ENCODE measurements at regions not wholly inside any gene's neighbourhood (a gene's known extent, or its start where the extent isn't known, plus 50 kb on each side); places are given as distances from the start of the nearest gene placed in this dataset.

DNA sequence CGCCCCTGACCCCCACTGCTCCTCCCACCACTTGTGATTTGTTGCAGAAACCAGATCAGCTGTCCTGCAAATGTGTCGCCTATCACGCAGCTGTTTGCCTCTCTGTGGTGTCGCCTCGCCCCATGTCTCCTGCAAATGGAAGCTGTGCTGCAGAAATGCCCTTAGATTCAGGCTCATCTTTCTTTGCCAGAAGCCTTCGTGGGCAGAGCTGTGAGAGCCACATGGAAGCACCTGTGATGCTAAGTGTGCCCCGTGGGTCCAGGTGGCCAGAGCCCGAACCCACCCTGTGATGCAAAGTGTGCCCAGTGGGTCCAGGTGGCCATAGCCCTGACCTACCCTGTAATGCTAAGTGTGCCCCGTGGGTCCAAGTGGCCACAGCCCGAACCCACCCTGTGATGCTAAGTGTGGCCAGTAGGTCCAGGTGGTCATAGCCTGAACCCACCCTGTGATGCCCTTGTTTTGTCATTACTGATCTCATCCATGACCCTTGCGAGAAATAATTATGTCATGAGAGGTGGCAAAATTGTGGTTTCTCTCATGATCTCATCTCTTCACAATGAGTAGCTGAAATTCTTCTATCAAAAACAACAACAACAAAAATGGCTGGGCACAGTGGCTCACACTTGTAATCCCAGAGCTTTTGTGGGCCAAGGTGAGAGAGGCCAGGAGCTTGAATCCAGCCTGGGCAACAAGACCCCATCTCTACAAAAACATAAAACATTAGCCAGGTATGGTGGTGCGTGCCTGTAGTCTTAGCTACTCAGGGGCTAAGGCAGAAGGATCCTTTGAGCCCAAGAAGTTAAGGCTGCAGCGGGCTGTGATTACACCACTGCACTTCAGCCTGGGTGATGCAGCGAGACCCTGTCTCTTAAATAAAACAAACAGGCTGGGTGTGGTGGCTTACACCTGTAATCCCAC lies 187.4 kb downstream of the GOLGA6L6 start:
- TF ChIP-seq, protein P1, sequence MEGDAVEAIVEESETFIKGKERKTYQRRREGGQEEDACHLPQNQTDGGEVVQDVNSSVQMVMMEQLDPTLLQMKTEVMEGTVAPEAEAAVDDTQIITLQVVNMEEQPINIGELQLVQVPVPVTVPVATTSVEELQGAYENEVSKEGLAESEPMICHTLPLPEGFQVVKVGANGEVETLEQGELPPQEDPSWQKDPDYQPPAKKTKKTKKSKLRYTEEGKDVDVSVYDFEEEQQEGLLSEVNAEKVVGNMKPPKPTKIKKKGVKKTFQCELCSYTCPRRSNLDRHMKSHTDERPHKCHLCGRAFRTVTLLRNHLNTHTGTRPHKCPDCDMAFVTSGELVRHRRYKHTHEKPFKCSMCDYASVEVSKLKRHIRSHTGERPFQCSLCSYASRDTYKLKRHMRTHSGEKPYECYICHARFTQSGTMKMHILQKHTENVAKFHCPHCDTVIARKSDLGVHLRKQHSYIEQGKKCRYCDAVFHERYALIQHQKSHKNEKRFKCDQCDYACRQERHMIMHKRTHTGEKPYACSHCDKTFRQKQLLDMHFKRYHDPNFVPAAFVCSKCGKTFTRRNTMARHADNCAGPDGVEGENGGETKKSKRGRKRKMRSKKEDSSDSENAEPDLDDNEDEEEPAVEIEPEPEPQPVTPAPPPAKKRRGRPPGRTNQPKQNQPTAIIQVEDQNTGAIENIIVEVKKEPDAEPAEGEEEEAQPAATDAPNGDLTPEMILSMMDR (IDR thresholded peaks at IDR 0.05): no peak
- TF ChIP-seq, protein P2, sequence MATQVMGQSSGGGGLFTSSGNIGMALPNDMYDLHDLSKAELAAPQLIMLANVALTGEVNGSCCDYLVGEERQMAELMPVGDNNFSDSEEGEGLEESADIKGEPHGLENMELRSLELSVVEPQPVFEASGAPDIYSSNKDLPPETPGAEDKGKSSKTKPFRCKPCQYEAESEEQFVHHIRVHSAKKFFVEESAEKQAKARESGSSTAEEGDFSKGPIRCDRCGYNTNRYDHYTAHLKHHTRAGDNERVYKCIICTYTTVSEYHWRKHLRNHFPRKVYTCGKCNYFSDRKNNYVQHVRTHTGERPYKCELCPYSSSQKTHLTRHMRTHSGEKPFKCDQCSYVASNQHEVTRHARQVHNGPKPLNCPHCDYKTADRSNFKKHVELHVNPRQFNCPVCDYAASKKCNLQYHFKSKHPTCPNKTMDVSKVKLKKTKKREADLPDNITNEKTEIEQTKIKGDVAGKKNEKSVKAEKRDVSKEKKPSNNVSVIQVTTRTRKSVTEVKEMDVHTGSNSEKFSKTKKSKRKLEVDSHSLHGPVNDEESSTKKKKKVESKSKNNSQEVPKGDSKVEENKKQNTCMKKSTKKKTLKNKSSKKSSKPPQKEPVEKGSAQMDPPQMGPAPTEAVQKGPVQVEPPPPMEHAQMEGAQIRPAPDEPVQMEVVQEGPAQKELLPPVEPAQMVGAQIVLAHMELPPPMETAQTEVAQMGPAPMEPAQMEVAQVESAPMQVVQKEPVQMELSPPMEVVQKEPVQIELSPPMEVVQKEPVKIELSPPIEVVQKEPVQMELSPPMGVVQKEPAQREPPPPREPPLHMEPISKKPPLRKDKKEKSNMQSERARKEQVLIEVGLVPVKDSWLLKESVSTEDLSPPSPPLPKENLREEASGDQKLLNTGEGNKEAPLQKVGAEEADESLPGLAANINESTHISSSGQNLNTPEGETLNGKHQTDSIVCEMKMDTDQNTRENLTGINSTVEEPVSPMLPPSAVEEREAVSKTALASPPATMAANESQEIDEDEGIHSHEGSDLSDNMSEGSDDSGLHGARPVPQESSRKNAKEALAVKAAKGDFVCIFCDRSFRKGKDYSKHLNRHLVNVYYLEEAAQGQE (IDR thresholded peaks at IDR 0.05; ENCODE audit: insufficient read depth in 1 of 2, low read depth in 2 of 2, low read length in 1 of 2): no peak
- TF ChIP-seq POLR2AphosphoS5 (IDR thresholded peaks at IDR 0.05; ENCODE audit: low read depth, low read length): no peak

Data from Panc1 (cell line).